ENCODE measurements at regions not wholly inside any gene's neighbourhood (a gene's known extent, or its start where the extent isn't known, plus 50 kb on each side); places are given as distances from the start of the nearest gene placed in this dataset.

DNA sequence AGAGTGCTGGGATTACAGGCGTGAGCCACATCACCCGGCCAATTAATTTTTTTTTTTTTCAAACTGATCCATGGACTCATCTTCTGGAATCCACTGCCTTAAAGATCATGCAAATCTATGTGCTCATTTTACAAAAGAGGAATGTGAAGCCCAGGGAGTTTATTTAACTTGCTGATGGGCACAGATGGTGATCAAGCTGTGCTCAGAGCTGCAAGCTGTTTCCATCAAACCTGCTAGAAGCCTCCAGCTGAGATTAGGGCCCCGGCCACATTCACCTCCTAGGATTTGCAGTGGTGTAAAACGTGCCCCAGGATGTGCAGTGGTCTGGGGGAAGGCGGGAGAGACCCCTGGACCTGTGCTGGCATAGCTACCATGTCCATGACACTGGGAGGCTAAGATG lies 56.1 kb upstream of the TUT7 start:
- TF ChIP-seq, protein P1, sequence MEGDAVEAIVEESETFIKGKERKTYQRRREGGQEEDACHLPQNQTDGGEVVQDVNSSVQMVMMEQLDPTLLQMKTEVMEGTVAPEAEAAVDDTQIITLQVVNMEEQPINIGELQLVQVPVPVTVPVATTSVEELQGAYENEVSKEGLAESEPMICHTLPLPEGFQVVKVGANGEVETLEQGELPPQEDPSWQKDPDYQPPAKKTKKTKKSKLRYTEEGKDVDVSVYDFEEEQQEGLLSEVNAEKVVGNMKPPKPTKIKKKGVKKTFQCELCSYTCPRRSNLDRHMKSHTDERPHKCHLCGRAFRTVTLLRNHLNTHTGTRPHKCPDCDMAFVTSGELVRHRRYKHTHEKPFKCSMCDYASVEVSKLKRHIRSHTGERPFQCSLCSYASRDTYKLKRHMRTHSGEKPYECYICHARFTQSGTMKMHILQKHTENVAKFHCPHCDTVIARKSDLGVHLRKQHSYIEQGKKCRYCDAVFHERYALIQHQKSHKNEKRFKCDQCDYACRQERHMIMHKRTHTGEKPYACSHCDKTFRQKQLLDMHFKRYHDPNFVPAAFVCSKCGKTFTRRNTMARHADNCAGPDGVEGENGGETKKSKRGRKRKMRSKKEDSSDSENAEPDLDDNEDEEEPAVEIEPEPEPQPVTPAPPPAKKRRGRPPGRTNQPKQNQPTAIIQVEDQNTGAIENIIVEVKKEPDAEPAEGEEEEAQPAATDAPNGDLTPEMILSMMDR (IDR thresholded peaks at IDR 0.05; ENCODE audit: low read depth, low read length): no peak
- no peak for TF ChIP-seq EZH2phosphoT487 (IDR thresholded peaks at IDR 0.05; ENCODE audit: low read depth)
